Activated naive CD4-positive, alpha-beta T cell treated with anti-CD3 and anti-CD28 coated beads for 36 hours (primary cell): ENCODE measurements at regions not wholly inside any gene's neighbourhood (a gene's known extent, or its start where the extent isn't known, plus 50 kb on each side); places are given as distances from the start of the nearest gene placed in this dataset.
"Not testable (repeated sequence)": the region's sequence is repeated elsewhere in the genome, so short reads cannot be mapped to it uniquely, and the experiment has no call there.

Experiments
- CTCF ChIA-PET: fragments of 350-600 bp; sonication (Branson Sonifier 250); formaldehyde crosslinking; loops from one replicate; lab custom pipeline; 2021; ENCODE audit warnings: antibody characterized with exemption; lab: Charles Lee
- DNase-seq: peaks from one replicate; pipeline ENCODE4 v3.0.0-alpha.2; 2020
- H3K27ac Mint-ChIP-seq: one replicate; pipeline ENCODE4 v1.8.0; 2021; ENCODE audit warnings: mild to moderate bottlenecking, mixed read lengths
- H3K27me3 Mint-ChIP-seq: one replicate; pipeline ENCODE4 v1.8.0; 2021; ENCODE audit warnings: low read depth, mixed read lengths
- H3K36me3 Mint-ChIP-seq: one replicate; pipeline ENCODE4 v1.8.0; 2021; ENCODE audit warnings: low read depth, mixed read lengths
- H3K4me1 Mint-ChIP-seq: one replicate; pipeline ENCODE4 v1.8.0; 2021; ENCODE audit warnings: low read depth, mixed read lengths
- H3K4me3 Mint-ChIP-seq: one replicate; pipeline ENCODE4 v1.8.0; 2021; ENCODE audit warnings: mild to moderate bottlenecking, moderate library complexity, mixed read lengths
- H3K9me3 Mint-ChIP-seq: one replicate; pipeline ENCODE4 v1.8.0; 2021; ENCODE audit warnings: mixed read lengths
- intact Hi-C: fragments of 100-400 bp; cut with micrococcal nuclease; formaldehyde crosslinking; loops from one replicate; pipeline ENCODE4 v1.15.1; 2023

DNA sequence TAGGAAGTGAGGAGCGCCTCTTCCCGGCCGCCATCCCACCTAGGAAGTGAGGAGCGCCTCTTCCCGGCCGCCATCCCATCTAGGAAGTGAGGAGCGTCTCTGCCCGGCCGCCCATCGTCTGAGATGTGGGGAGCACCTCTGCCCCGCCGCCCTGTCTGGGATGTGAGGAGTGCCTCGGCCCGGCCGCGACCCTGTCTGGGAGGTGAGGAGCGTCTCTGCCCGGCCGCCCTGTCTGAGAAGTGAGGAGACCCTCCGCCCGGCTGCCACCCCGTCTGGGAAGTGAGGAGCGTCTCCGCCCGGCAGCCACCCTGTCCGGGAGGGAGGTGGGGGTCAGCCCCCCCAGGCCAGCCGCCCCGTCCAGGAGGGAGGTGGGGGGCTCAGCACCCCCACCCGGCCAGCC lies 814.4 kb downstream of the GATA3 start:
- CTCF ChIA-PET: not testable (repeated sequence)

DNA sequence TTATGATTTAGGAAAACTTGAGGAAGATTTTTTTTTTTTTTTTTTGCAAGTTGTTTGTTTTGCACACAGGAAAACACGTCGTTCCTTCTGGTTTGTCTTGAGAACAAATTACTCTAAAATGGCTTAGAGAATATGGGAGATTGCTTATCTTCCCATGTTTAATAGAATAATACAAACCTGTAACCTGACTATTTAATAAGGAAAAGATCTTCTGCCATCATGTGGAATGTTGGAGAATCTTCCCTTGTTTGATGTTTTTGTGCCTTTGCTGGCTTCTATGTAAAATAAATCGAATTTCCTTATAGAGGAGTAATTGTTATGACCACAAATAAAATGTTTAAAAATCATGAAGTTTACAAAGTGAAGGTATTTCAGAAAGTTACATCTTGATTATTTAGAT lies 818.8 kb downstream of the GATA3 start:
- Mint-ChIP-seq H3K9me3 (no peaks in the 10 kb centered on the region), H3K27ac (no peak overlapping the region), H3K27me3 (peaks cover 2% of the 10 kb centered on the region), H3K36me3 (no peaks in the 10 kb centered on the region), H3K4me3 (no peak overlapping the region), H3K4me1 (no peaks in the 10 kb centered on the region)
- intact Hi-C loops: no loop called here
- no peak for DNase-seq
- CTCF ChIA-PET: interaction anchor here (0.6 kb wide), 1 partner anchor 711 kb away, joined by 5 read pairs; no protein-coding TSS in a partner anchor

More for the DNA sequence above, 814.4 kb downstream of the GATA3 start:
- H3K27ac Mint-ChIP-seq, intact Hi-C loops, H3K27me3 Mint-ChIP-seq, H3K9me3 Mint-ChIP-seq, H3K36me3 Mint-ChIP-seq, H3K4me1 Mint-ChIP-seq, DNase-seq, H3K4me3 Mint-ChIP-seq: not testable (repeated sequence)

DNA sequence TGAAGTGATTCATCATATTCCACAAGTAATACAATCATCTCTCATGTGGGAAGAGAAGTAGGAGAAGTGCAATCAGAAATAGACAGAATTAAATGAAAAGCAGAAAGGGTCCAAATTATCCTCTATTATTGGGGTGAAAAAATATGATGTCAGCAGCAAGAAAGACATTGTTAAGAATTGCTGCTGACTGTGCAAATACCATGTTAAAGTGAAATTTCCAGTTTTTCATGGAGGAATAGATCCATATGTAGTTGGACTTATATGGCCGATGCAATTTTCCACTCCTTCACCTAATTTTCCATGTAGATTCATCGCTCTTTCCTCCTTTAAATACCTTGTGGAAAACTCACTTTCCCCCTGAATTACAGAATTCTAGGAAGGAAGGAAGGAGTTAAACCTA lies 819.8 kb downstream of the GATA3 start:
- CTCF ChIA-PET: no interaction called here
- H3K36me3 Mint-ChIP-seq: no peaks in the 10 kb centered on the region
- no peaks in the 10 kb centered on the region for H3K4me1 Mint-ChIP-seq
- no peak overlapping the region for H3K4me3 Mint-ChIP-seq
- peaks cover 2% of the 10 kb centered on the region for H3K27me3 Mint-ChIP-seq
- intact Hi-C loops: no loop called here
- no peak overlapping the region for H3K27ac Mint-ChIP-seq
- no peaks in the 10 kb centered on the region for H3K9me3 Mint-ChIP-seq
- no peak for DNase-seq

DNA sequence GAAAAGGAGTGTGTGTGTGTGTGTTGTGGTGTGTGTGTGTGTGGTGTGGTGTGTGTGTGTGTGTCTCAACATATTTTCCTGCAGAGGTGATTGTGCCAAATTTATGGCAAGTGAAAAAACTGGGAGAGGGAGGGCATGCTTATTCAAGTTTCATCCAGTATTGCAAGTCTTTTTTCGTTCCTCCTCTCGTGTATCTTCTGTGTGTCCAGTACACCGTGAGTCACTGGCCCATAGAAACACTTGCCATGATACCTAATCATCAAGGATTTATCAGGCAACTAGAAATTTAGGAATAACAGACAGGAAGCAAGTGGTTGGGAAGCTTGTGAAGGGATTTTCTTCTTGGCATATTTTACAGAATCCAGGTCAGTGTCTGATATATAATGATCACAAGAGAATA lies 820.5 kb downstream of the GATA3 start:
- no peaks in the 10 kb centered on the region for H3K36me3 Mint-ChIP-seq
- no peak for DNase-seq

DNA sequence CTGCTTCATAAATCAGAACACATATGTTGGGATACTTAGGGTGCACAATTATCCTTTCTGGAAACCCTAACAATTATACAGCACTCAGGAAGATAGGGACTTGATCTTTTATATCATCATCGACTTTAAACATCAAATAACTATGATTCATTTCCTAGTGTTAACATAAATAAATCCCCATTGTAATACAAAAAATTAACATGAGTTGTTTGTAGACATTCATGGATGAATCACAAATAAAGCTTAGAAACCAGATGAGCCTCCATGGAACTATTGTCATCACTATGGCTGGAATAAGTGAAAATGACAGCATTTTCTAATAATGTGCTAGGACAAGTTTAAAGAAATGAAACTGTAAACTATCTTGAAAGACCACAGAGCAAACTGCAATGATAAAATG lies 821.7 kb downstream of the GATA3 start:
- H3K4me1 Mint-ChIP-seq: no peaks in the 10 kb centered on the region
- H3K27ac Mint-ChIP-seq: no peak overlapping the region
- no peak overlapping the region for H3K4me3 Mint-ChIP-seq
- CTCF ChIA-PET: no interaction called here
- no peak for DNase-seq
- intact Hi-C loops: loop anchor here (5.0 kb wide), 1 partner anchor 894 kb away; no protein-coding TSS in a partner anchor
- no peaks in the 10 kb centered on the region for H3K9me3 Mint-ChIP-seq
- peaks cover 2% of the 10 kb centered on the region for H3K27me3 Mint-ChIP-seq
- no peaks in the 10 kb centered on the region for H3K36me3 Mint-ChIP-seq

More for the DNA sequence above, 820.5 kb downstream of the GATA3 start:
- no peak overlapping the region for H3K4me3 Mint-ChIP-seq
- peaks cover 2% of the 10 kb centered on the region for H3K27me3 Mint-ChIP-seq
- no peaks in the 10 kb centered on the region for H3K9me3 Mint-ChIP-seq
- CTCF ChIA-PET: no interaction called here
- H3K4me1 Mint-ChIP-seq: no peaks in the 10 kb centered on the region
- no peak overlapping the region for H3K27ac Mint-ChIP-seq
- intact Hi-C loops: loop anchor here (5.0 kb wide), 1 partner anchor 893 kb away; no protein-coding TSS in a partner anchor

DNA sequence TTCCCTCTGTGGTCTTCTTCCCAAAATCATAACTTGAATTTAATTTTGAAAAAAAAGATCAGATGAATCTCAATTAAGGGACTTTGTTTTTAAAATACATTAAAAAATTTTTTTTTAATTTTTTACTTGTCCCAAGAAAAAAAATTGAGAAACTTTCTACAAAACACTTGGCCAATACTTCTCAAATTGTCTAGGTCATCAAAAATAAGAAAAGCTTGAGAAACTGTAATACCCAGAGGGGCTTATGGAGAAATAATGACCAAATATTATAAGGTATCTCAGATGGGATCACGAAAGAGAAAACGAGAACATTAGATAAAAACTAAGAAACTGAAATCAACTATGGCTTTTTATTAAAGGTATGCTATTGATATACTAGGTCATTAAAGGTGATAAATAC lies 835.0 kb downstream of the GATA3 start:
- intact Hi-C loops: no loop called here
- H3K9me3 Mint-ChIP-seq: no peaks in the 10 kb centered on the region
- CTCF ChIA-PET: no interaction called here
- H3K4me3 Mint-ChIP-seq: no peak overlapping the region
- no peak for DNase-seq
- peaks cover 12% of the 10 kb centered on the region for H3K4me1 Mint-ChIP-seq
- no peaks in the 10 kb centered on the region for H3K36me3 Mint-ChIP-seq
- H3K27ac Mint-ChIP-seq: no peak overlapping the region
- no peaks in the 10 kb centered on the region for H3K27me3 Mint-ChIP-seq

DNA sequence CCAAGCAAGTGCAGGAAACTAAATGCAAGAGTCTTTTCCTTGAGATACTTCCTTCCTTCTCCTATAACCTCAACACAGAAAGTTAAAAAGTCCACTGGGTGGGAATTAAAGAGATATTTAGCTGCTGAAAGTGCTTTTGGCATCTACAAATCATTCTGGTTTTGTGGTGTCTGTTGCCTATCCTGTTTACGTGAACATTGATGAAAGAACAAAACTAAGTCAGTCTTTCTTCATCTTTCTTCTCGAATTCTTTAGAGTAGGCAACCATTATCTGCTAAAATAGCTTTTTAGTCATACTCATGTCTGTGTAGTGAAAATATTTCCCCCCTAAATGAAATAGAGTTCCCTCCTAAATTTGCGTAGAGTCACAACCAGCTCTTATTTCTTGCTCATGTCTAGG lies 838.6 kb downstream of the GATA3 start:
- Mint-ChIP-seq H3K9me3 (no peaks in the 10 kb centered on the region), H3K4me3 (no peak overlapping the region), H3K27ac (no peak overlapping the region), H3K36me3 (no peaks in the 10 kb centered on the region), H3K27me3 (no peaks in the 10 kb centered on the region), H3K4me1 (peaks cover 12% of the 10 kb centered on the region)
- DNase-seq: no peak
- CTCF ChIA-PET: no interaction called here
- intact Hi-C loops: no loop called here

DNA sequence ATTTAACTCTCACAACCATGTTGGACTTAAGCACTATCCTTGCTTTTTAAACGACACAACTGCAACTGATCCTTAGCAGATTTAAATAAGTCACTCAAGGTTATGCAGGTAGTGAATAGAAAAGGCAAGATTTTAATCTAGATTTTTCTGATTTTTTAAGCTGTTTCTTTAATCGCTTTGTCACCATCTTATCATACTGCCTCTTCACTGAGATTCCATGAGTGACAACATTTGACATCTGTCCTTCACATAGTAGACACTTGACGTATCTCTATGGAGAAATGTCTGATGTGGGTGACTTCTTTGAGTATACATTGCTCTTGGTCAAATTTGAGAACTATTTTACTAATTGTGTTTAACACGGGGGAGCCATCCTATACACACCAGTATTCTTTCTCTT lies 839.7 kb downstream of the GATA3 start:
- no peaks in the 10 kb centered on the region for H3K9me3 Mint-ChIP-seq
- no peak for DNase-seq
- H3K27ac Mint-ChIP-seq: no peak overlapping the region
- H3K36me3 Mint-ChIP-seq: no peaks in the 10 kb centered on the region
- no peaks in the 10 kb centered on the region for H3K27me3 Mint-ChIP-seq
- no peak overlapping the region for H3K4me3 Mint-ChIP-seq
- CTCF ChIA-PET: no interaction called here
- peaks cover 12% of the 10 kb centered on the region for H3K4me1 Mint-ChIP-seq
- intact Hi-C loops: no loop called here

DNA sequence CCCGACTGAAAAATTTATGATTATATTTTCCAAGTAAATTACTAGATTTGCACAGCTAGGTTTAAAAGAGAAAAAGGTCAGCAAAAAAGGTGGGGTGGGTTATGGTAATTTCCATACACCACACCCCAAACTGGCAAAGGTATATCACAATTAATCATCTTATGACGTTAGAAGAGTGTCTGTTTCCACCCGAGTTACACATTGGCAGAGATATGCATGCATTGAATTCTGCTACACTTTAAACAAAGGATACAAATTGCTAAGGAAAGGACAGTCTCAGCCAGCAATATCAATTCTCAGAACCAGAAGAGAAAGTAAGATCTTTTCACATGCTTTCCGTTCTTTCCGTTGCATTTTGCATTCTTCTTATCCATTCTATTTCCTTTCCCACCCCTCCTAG lies 843.3 kb downstream of the GATA3 start:
- Mint-ChIP-seq H3K4me3 (no peak overlapping the region), H3K36me3 (no peaks in the 10 kb centered on the region), H3K27me3 (no peaks in the 10 kb centered on the region), H3K4me1 (peaks cover 7% of the 10 kb centered on the region), H3K9me3 (no peaks in the 10 kb centered on the region), H3K27ac (no peak overlapping the region)
- DNase-seq: no peak
- intact Hi-C loops: no loop called here
- CTCF ChIA-PET: no interaction called here

DNA sequence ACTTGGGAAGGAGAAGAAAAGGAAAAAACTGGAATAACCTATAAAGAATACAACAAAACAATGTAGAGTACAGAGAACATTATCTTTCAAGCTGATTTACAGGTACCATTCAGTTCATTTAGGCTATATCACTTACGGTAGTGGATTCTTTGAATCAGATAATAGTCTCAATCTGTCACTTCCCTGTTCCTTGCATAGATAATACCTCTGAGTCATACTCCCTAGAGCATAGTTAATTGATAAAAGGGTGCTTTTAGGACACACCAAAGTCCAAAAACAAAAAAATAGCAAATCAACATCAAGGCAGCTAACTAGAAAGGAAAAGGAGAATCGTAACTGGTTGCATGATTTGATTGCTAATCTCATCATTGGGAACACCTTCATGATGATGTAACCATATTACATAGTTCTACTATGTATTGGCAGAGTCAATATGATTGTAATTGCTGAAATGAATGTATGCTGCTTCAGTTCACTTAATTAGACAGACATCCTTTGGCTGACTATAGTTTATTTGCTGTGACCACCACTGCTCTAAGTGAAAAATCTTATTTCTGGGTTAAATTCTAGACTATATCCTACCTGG lies 844.4 kb downstream of the GATA3 start:
- intact Hi-C loops: no loop called here
- Mint-ChIP-seq H3K36me3 (no peaks in the 10 kb centered on the region), H3K9me3 (no peaks in the 10 kb centered on the region), H3K27ac (no peak overlapping the region), H3K4me1 (no peaks in the 10 kb centered on the region), H3K27me3 (no peaks in the 10 kb centered on the region), H3K4me3 (no peak overlapping the region)
- no peak for DNase-seq
- CTCF ChIA-PET: no interaction called here

DNA sequence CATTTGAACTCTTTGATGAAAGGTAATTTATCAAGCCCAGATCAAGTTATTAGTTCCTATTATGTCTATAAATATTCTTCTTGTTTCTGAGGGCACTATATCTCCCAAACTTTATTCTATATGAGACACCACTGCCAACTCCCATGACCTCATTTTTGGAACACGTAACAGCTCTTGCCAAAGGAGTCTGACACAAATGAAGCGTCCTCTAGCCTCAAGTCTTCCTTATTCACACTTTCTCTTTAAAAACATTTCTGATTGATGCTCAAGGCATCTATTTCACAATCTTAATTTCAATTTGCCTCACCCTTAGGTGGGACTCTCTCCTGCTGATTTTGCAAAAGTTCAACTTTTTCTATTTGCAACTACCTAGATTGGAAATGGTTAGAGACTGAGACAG lies 848.4 kb downstream of the GATA3 start:
- intact Hi-C loops: no loop called here
- Mint-ChIP-seq H3K4me3 (no peak overlapping the region), H3K27ac (no peak overlapping the region), H3K9me3 (no peaks in the 10 kb centered on the region), H3K4me1 (no peaks in the 10 kb centered on the region), H3K36me3 (no peaks in the 10 kb centered on the region), H3K27me3 (no peaks in the 10 kb centered on the region)
- CTCF ChIA-PET: no interaction called here
- no peak for DNase-seq

DNA sequence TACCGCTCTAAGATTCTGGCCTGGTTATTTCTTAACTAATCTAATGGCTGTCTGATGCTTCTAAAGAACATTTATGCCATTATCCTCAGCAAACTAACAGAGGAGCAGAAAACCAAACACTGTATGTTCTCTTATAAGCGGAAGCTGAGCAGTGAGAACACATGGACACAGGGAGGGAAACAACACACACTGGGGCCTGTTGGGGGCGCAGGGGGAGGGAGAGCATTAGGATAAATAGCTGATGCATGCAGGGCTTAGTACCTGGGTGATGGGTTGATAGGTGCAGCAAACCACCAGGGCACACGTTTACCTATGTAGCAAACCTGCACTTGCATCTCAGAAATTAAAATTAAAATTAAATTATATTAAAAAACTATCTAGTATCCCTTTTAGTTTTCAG lies 853.5 kb downstream of the GATA3 start:
- H3K4me1 Mint-ChIP-seq: no peaks in the 10 kb centered on the region
- CTCF ChIA-PET: no interaction called here

DNA sequence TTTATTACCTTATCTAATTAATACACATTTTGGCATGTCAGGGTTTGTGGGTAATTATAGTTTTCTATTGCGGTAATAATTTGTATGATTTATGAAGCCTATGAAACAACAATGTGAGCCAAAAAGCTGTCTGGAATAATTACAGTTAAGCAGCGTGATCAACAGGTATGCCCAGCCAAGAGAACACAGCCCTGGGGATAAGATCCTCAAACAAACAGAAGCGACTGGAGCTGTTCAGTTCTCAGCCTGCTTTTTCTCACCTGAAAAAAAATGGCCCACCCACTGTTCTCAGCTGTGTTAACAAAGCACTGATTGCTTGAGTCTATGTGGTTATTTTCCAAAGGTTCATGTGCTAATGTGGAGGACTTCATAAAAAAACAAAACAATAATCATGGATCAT lies 855.8 kb downstream of the GATA3 start:
- Mint-ChIP-seq H3K27ac (no peak overlapping the region), H3K4me1 (no peaks in the 10 kb centered on the region), H3K4me3 (no peak overlapping the region), H3K27me3 (no peaks in the 10 kb centered on the region), H3K36me3 (no peaks in the 10 kb centered on the region), H3K9me3 (no peaks in the 10 kb centered on the region)
- CTCF ChIA-PET: no interaction called here
- intact Hi-C loops: no loop called here
- no peak for DNase-seq

More for the DNA sequence above, 853.5 kb downstream of the GATA3 start:
- intact Hi-C loops: no loop called here
- Mint-ChIP-seq H3K27me3 (no peaks in the 10 kb centered on the region), H3K4me3 (no peak overlapping the region), H3K9me3 (no peaks in the 10 kb centered on the region), H3K27ac (no peak overlapping the region), H3K36me3 (no peaks in the 10 kb centered on the region)
- no peak for DNase-seq
